WTC11 (cell line): ENCODE measurements at regions not wholly inside any gene's neighbourhood (a gene's known extent, or its start where the extent isn't known, plus 50 kb on each side); places are given as distances from the start of the nearest gene placed in this dataset.
"Not testable (repeated sequence)": the region's sequence is repeated elsewhere in the genome, so short reads cannot be mapped to it uniquely, and the experiment has no call there.

Source experiments
- ATAC-seq: fragments of 200-7000 bp; cut with Tn5 transposase; 2 replicates; pipeline ENCODE4 v1.10.0; 2021; ENCODE audit warnings: mild to moderate bottlenecking, moderate library complexity
- CTCF ChIA-PET: fragments of 300-600 bp; sonication (Branson Sonifier 250); formaldehyde crosslinking; loops from one replicate; lab custom pipeline; 2021; ENCODE audit warnings: antibody characterized with exemption; lab: Charles Lee
- POLR2A ChIA-PET: fragments of 350-600 bp; sonication (Branson Sonifier 250); formaldehyde crosslinking; loops from one replicate; lab custom pipeline; 2021; ENCODE audit warnings: antibody characterized with exemption; lab: Charles Lee
- DNase-seq: peaks from one replicate; pipeline ENCODE4 v3.0.0; 2021; ENCODE audit warnings: low spot score
- H3K27ac Mint-ChIP-seq: 2 replicates; pipeline ENCODE4 v1.8.0; 2021; ENCODE audit warnings: mixed read lengths
- H3K27me3 Mint-ChIP-seq: 2 replicates; pipeline ENCODE4 v1.8.0; 2021; ENCODE audit warnings: low read depth, mild to moderate bottlenecking, moderate library complexity, mixed read lengths
- H3K36me3 Mint-ChIP-seq: 2 replicates; pipeline ENCODE4 v1.8.0; 2021; ENCODE audit warnings: mixed read lengths
- H3K4me1 Mint-ChIP-seq: 2 replicates; pipeline ENCODE4 v1.8.0; 2022; ENCODE audit warnings: mixed read lengths
- H3K4me3 Mint-ChIP-seq: 2 replicates; pipeline ENCODE4 v1.8.0; 2021; ENCODE audit warnings: mild to moderate bottlenecking, moderate library complexity, mixed read lengths
- H3K9me3 Mint-ChIP-seq: 2 replicates; pipeline ENCODE4 v1.8.0; 2021; ENCODE audit warnings: mixed read lengths
- CTCF ChIP-seq: fragments of 200-600 bp; IDR thresholded peaks from 2 replicates; pipeline ENCODE4 v1.8.0; 2022; ENCODE audit warnings: antibody characterized with exemption
- E2F1 ChIP-seq: sonication (generic); formaldehyde crosslinking; IDR thresholded peaks from 2 replicates; pipeline ENCODE4 v1.8.0; 2022; ENCODE audit warnings: mild to moderate bottlenecking, missing genetic modification reagents
- E2F5 ChIP-seq: sonication (generic); formaldehyde crosslinking; IDR thresholded peaks from 2 replicates; pipeline ENCODE4 v1.8.1; 2022; ENCODE audit warnings: mild to moderate bottlenecking, moderate library complexity, missing genetic modification reagents
- ESRRA ChIP-seq: sonication (generic); formaldehyde crosslinking; IDR thresholded peaks from 2 replicates; pipeline ENCODE4 v1.8.1; 2022; ENCODE audit warnings: mild to moderate bottlenecking, missing genetic modification reagents, borderline replicate concordance
- FOXJ3 ChIP-seq: sonication (generic); formaldehyde crosslinking; IDR thresholded peaks from 2 replicates; pipeline ENCODE4 v1.9.0; 2021; ENCODE audit warnings: missing genetic modification reagents, mild to moderate bottlenecking, borderline replicate concordance
- FOXK1 ChIP-seq: sonication (generic); formaldehyde crosslinking; IDR thresholded peaks from 2 replicates; pipeline ENCODE4 v1.8.0; 2022; ENCODE audit warnings: mild to moderate bottlenecking, moderate library complexity, missing genetic modification reagents
- FOXP1 ChIP-seq: sonication (generic); formaldehyde crosslinking; IDR thresholded peaks from 2 replicates; pipeline ENCODE4 v1.8.0; 2022; ENCODE audit warnings: missing genetic modification reagents, mild to moderate bottlenecking, moderate library complexity, borderline replicate concordance
- GABPB1 ChIP-seq: sonication (generic); formaldehyde crosslinking; IDR thresholded peaks from 2 replicates; pipeline ENCODE4 v1.8.1; 2023; ENCODE audit warnings: mild to moderate bottlenecking, missing genetic modification reagents
- GRHL2 ChIP-seq: fragments of 250-450 bp; sonication (Bioruptor Pico); IDR thresholded peaks from 2 replicates; pipeline ENCODE4 v1.8.0; 2022; ENCODE audit warnings: mild to moderate bottlenecking, moderate library complexity; ENCODE audit not compliant: insufficient replicate concordance, severe bottlenecking
- HMGXB4 ChIP-seq: sonication (generic); formaldehyde crosslinking; IDR thresholded peaks from 2 replicates; pipeline ENCODE4 v1.8.1; 2023; ENCODE audit warnings: mild to moderate bottlenecking, moderate library complexity, missing genetic modification reagents
- IRF1 ChIP-seq: sonication (generic); formaldehyde crosslinking; IDR thresholded peaks from 2 replicates; pipeline ENCODE4 v1.8.0; 2023; ENCODE audit warnings: missing genetic modification reagents
- MAX ChIP-seq: sonication (generic); formaldehyde crosslinking; IDR thresholded peaks from 2 replicates; pipeline ENCODE4 v1.8.0; 2022; ENCODE audit warnings: mild to moderate bottlenecking, missing genetic modification reagents
- MLX ChIP-seq: sonication (generic); formaldehyde crosslinking; IDR thresholded peaks from 2 replicates; pipeline ENCODE4 v1.8.1; 2023; ENCODE audit warnings: mild to moderate bottlenecking, missing genetic modification reagents, moderate library complexity
- NFE2L1 ChIP-seq: sonication (generic); formaldehyde crosslinking; IDR thresholded peaks from 2 replicates; pipeline ENCODE4 v1.8.1; 2023; ENCODE audit warnings: missing genetic modification reagents
- PRDM15 ChIP-seq: sonication (generic); formaldehyde crosslinking; IDR thresholded peaks from 2 replicates; pipeline ENCODE4 v1.8.0; 2022; ENCODE audit warnings: missing genetic modification reagents
- TEAD1 ChIP-seq: sonication (generic); formaldehyde crosslinking; IDR thresholded peaks from 2 replicates; pipeline ENCODE4 v1.8.0; 2022; ENCODE audit warnings: mild to moderate bottlenecking, missing genetic modification reagents
- ZNF138 ChIP-seq: sonication (generic); formaldehyde crosslinking; conservative IDR thresholded peaks from 2 replicates; pipeline ENCODE4 v1.8.1; 2022; ENCODE audit warnings: mild to moderate bottlenecking, moderate library complexity, missing genetic modification reagents
- ZNF281 ChIP-seq: sonication (generic); formaldehyde crosslinking; IDR thresholded peaks from 2 replicates; pipeline ENCODE4 v1.8.0; 2023; ENCODE audit warnings: mild to moderate bottlenecking, missing genetic modification reagents
- ZNF396 ChIP-seq: fragments of 250-450 bp; sonication (Bioruptor Pico); IDR thresholded peaks from 2 replicates; pipeline ENCODE4 v1.8.0; 2021; ENCODE audit warnings: mild to moderate bottlenecking, moderate library complexity, borderline replicate concordance
- ZNF423 ChIP-seq: fragments of 250-450 bp; sonication (Bioruptor Pico); IDR thresholded peaks from 2 replicates; pipeline ENCODE4 v2.1.2; 2022; ENCODE audit warnings: mild to moderate bottlenecking, moderate library complexity

GRCh38 chr12:131366261-131366871 lies 344.5 kb upstream of the SFSWAP start:
- Mint-ChIP-seq H3K36me3 (peaks cover 11% of the 10 kb centered on the region; the same call in 1 of the 2 replicates), H3K9me3 (peaks cover 20% of the 10 kb centered on the region), H3K27ac (no peak overlapping the region), H3K4me1 (peaks cover 11% of the 10 kb centered on the region), H3K27me3 (peaks cover 5% of the 10 kb centered on the region; the same call in 1 of the 2 replicates), H3K4me3 (no peak overlapping the region)
- ChIA-PET POLR2A (no interaction called here), CTCF (no interaction called here)
- TF ChIP-seq GABPB1 (CRISPR knock-in tag) (no peak), HMGXB4 (CRISPR knock-in tag) (no peak), ZNF138 (CRISPR knock-in tag) (no peak), CTCF (no peak), FOXK1 (CRISPR knock-in tag) (no peak), ZNF423 (CRISPR knock-in tag) (no peak), NFE2L1 (CRISPR knock-in tag) (no peak), FOXP1 (CRISPR knock-in tag) (no peak), ZNF281 (no peak), IRF1 (CRISPR knock-in tag) (no peak), E2F5 (no peak), E2F1 (no peak), GRHL2 (CRISPR knock-in tag) (no peak), PRDM15 (CRISPR knock-in tag) (no peak), MAX (no peak), MLX (CRISPR knock-in tag) (no peak), ZNF396 (CRISPR knock-in tag) (no peak), ESRRA (no peak), TEAD1 (CRISPR knock-in tag) (no peak), FOXJ3 (CRISPR knock-in tag) (no peak)
- DNase-seq (no peak), ATAC-seq (no peak)

GRCh38 chr12:131367067-131367982 lies 343.6 kb upstream of the SFSWAP start:
- CTCF ChIA-PET, DNase-seq, H3K27me3 Mint-ChIP-seq, H3K27ac Mint-ChIP-seq, ATAC-seq, H3K36me3 Mint-ChIP-seq, POLR2A ChIA-PET, H3K4me3 Mint-ChIP-seq: not testable (repeated sequence)
- H3K9me3 Mint-ChIP-seq = peaks cover 11% of the 10 kb centered on the region
- peaks cover 11% of the 10 kb centered on the region for H3K4me1 Mint-ChIP-seq
